ENCODE measurements at regions not wholly inside any gene's neighbourhood (a gene's known extent, or its start where the extent isn't known, plus 50 kb on each side); places are given as distances from the start of the nearest gene placed in this dataset.
"Not testable (repeated sequence)": the region's sequence is repeated elsewhere in the genome, so short reads cannot be mapped to it uniquely, and the experiment has no call there.

GRCh38 chr20:48488334-48489034 lies 339.3 kb downstream of the PREX1 start:
- not testable (repeated sequence) for H3K4me3 Mint-ChIP-seq, H3K27me3 Mint-ChIP-seq, H3K27ac Mint-ChIP-seq, H3K4me1 Mint-ChIP-seq, H3K9me3 Mint-ChIP-seq, H3K36me3 Mint-ChIP-seq

- Mint-ChIP-seq H3K27ac (no peak overlapping the region), H3K4me3 (no peak overlapping the region), H3K36me3 (no peaks in the 10 kb centered on the region), H3K4me1 (no peaks in the 10 kb centered on the region), H3K27me3 (peaks cover 8% of the 10 kb centered on the region), H3K9me3 (no peaks in the 10 kb centered on the region)
Observed at GRCh38 chr20:48486065-48486464, 341.7 kb downstream of the PREX1 start.

GRCh38 chr20:48485153-48485552 lies 342.6 kb downstream of the PREX1 start:
- not testable (repeated sequence) for H3K36me3 Mint-ChIP-seq, H3K4me3 Mint-ChIP-seq, H3K9me3 Mint-ChIP-seq, H3K4me1 Mint-ChIP-seq, H3K27ac Mint-ChIP-seq
- H3K27me3 Mint-ChIP-seq, result peaks cover 13% of the 10 kb centered on the region

- Mint-ChIP-seq H3K36me3 (no peaks in the 10 kb centered on the region), H3K4me3 (no peak overlapping the region)
Observed at GRCh38 chr20:48483334-48484066, 344.3 kb downstream of the PREX1 start.

GRCh38 chr20:48482790-48483189 lies 345.0 kb downstream of the PREX1 start:
- Mint-ChIP-seq H3K27ac (no peak overlapping the region), H3K9me3 (no peaks in the 10 kb centered on the region), H3K27me3 (peaks cover 15% of the 10 kb centered on the region), H3K4me1 (no peaks in the 10 kb centered on the region), H3K4me3 (no peak overlapping the region), H3K36me3 (no peaks in the 10 kb centered on the region)

More at GRCh38 chr20:48483334-48484066, 344.3 kb downstream of the PREX1 start:
- Mint-ChIP-seq H3K27ac (no peak overlapping the region), H3K4me1 (no peaks in the 10 kb centered on the region), H3K27me3 (peaks cover 15% of the 10 kb centered on the region), H3K9me3 (no peaks in the 10 kb centered on the region)

- no peak overlapping the region for H3K27ac Mint-ChIP-seq
- no peaks in the 10 kb centered on the region for H3K36me3 Mint-ChIP-seq
- no peaks in the 10 kb centered on the region for H3K4me1 Mint-ChIP-seq
- H3K4me3 Mint-ChIP-seq, result no peak overlapping the region
- peaks cover 10% of the 10 kb centered on the region for H3K27me3 Mint-ChIP-seq
- no peaks in the 10 kb centered on the region for H3K9me3 Mint-ChIP-seq
Observed at GRCh38 chr20:48480216-48480772, 347.5 kb downstream of the PREX1 start.

GRCh38 chr20:48478806-48479585 lies 348.8 kb downstream of the PREX1 start:
- no peaks in the 10 kb centered on the region for H3K36me3 Mint-ChIP-seq
- no peak overlapping the region for H3K4me3 Mint-ChIP-seq
- H3K9me3 Mint-ChIP-seq, result no peaks in the 10 kb centered on the region
- peaks cover 9% of the 10 kb centered on the region for H3K27me3 Mint-ChIP-seq
- H3K27ac Mint-ChIP-seq, result no peak overlapping the region
- H3K4me1 Mint-ChIP-seq, result no peaks in the 10 kb centered on the region

GRCh38 chr20:48478370-48478769 lies 349.4 kb downstream of the PREX1 start:
- Mint-ChIP-seq H3K36me3 (no peaks in the 10 kb centered on the region), H3K4me3 (no peak overlapping the region), H3K9me3 (no peaks in the 10 kb centered on the region), H3K27ac (no peak overlapping the region), H3K27me3 (peaks cover 9% of the 10 kb centered on the region), H3K4me1 (no peaks in the 10 kb centered on the region)

- Mint-ChIP-seq H3K4me3 (no peak overlapping the region), H3K27ac (no peak overlapping the region), H3K36me3 (no peaks in the 10 kb centered on the region)
Observed at GRCh38 chr20:48476854-48477253, 350.9 kb downstream of the PREX1 start.

GRCh38 chr20:48474022-48474421 lies 353.8 kb downstream of the PREX1 start:
- Mint-ChIP-seq H3K36me3 (no peaks in the 10 kb centered on the region), H3K4me3 (no peak overlapping the region), H3K27ac (no peak overlapping the region), H3K4me1 (no peaks in the 10 kb centered on the region), H3K27me3 (peaks cover 3% of the 10 kb centered on the region), H3K9me3 (no peaks in the 10 kb centered on the region)

More at GRCh38 chr20:48476854-48477253, 350.9 kb downstream of the PREX1 start:
- Mint-ChIP-seq H3K27me3 (peaks cover 9% of the 10 kb centered on the region), H3K9me3 (no peaks in the 10 kb centered on the region), H3K4me1 (no peaks in the 10 kb centered on the region)

GRCh38 chr20:48471759-48472408 lies 355.9 kb downstream of the PREX1 start:
- H3K4me1 Mint-ChIP-seq, result no peaks in the 10 kb centered on the region
- no peaks in the 10 kb centered on the region for H3K36me3 Mint-ChIP-seq
- H3K27me3 Mint-ChIP-seq, result peaks cover 3% of the 10 kb centered on the region
- no peak overlapping the region for H3K4me3 Mint-ChIP-seq
- H3K27ac Mint-ChIP-seq, result no peak overlapping the region
- H3K9me3 Mint-ChIP-seq, result no peaks in the 10 kb centered on the region

- Mint-ChIP-seq H3K27me3 (peaks cover 3% of the 10 kb centered on the region), H3K4me3 (no peak overlapping the region), H3K27ac (no peak overlapping the region), H3K9me3 (no peaks in the 10 kb centered on the region), H3K4me1 (no peaks in the 10 kb centered on the region), H3K36me3 (no peaks in the 10 kb centered on the region)
Observed at GRCh38 chr20:48471176-48471575, 356.6 kb downstream of the PREX1 start.

GRCh38 chr20:48470141-48470540 lies 357.7 kb downstream of the PREX1 start:
- H3K36me3 Mint-ChIP-seq, result no peaks in the 10 kb centered on the region
- H3K9me3 Mint-ChIP-seq, result no peaks in the 10 kb centered on the region
- H3K27ac Mint-ChIP-seq, result no peak overlapping the region
- no peaks in the 10 kb centered on the region for H3K4me1 Mint-ChIP-seq
- no peak overlapping the region for H3K4me3 Mint-ChIP-seq
- H3K27me3 Mint-ChIP-seq, result peaks cover 3% of the 10 kb centered on the region

- H3K27me3 Mint-ChIP-seq, result peaks cover 3% of the 10 kb centered on the region
- no peaks in the 10 kb centered on the region for H3K4me1 Mint-ChIP-seq
- H3K9me3 Mint-ChIP-seq, result no peaks in the 10 kb centered on the region
- H3K36me3 Mint-ChIP-seq, result no peaks in the 10 kb centered on the region
- H3K4me3 Mint-ChIP-seq, result no peak overlapping the region
- H3K27ac Mint-ChIP-seq, result no peak overlapping the region
Observed at GRCh38 chr20:48469026-48469425, 358.8 kb downstream of the PREX1 start.

GRCh38 chr20:48468571-48468970 lies 359.2 kb downstream of the PREX1 start:
- Mint-ChIP-seq H3K27ac (no peak overlapping the region), H3K4me1 (no peaks in the 10 kb centered on the region), H3K36me3 (no peaks in the 10 kb centered on the region), H3K9me3 (no peaks in the 10 kb centered on the region), H3K4me3 (no peak overlapping the region), H3K27me3 (peaks cover 3% of the 10 kb centered on the region)

Measured in activated naive CD4-positive, alpha-beta T cell treated with anti-CD3 and anti-CD28 coated beads, Interleukin-2, amount 50 U/mL, for 24 hours (primary cell).